Activated naive CD4-positive, alpha-beta T cell treated with Interleukin-2 at 50 U/mL for 16 hours (primary cell): ENCODE measurements at regions not wholly inside any gene's neighbourhood (a gene's known extent, or its start where the extent isn't known, plus 50 kb on each side); places are given as distances from the start of the nearest gene placed in this dataset.

Experiments
- DNase-seq: peaks from one replicate; pipeline ENCODE4 v3.0.0-alpha.2; 2020

- no peak for DNase-seq
Measured at GRCh38 chr4:100083289-100083688, 107.0 kb downstream of the DDIT4L start.

DNA sequence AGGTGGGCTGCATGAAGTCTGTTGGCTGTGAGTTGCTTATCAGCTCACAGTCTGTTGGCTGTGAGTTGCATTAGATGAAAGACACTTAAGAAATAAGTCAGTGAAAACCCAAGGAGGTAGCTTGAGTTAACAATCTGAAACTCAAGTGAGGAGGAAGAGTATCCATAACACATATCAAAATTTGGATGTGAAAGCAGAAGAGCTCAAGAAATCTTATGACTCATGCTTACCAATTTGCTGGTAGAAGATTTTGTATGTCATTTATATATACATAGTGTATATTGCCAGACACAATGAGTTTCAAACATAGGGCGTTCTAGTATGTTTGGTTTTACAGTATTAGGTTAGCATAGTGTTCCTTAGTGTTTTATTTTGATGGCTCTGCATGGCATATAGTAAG lies 107.4 kb downstream of the DDIT4L start:
- DNase-seq, result no peak

DNA sequence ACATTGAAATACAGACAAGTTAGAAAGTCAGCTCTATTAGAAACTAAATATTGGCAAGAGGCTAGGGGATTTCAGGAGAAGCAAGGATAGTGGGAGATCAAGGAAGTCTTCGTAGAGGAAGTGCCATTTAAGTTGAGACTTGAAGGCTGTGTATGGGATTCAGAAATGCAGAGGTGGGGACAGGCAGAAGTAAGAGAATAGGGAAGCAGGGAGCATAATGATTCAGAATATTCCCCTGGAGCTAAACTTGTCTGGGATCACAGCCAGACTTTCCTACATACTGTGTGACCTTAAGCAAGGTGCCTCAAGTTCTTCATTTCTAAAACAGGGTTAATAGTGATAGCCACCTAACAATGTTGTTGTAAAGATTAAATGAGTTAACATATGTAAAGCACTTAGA lies 108.8 kb downstream of the DDIT4L start:
- no peak for DNase-seq

- no peak for DNase-seq
Measured at GRCh38 chr4:100079264-100079663, 111.0 kb downstream of the DDIT4L start.

- no peak for DNase-seq
Measured at GRCh38 chr4:100076753-100077152, 113.5 kb downstream of the DDIT4L start.

DNA sequence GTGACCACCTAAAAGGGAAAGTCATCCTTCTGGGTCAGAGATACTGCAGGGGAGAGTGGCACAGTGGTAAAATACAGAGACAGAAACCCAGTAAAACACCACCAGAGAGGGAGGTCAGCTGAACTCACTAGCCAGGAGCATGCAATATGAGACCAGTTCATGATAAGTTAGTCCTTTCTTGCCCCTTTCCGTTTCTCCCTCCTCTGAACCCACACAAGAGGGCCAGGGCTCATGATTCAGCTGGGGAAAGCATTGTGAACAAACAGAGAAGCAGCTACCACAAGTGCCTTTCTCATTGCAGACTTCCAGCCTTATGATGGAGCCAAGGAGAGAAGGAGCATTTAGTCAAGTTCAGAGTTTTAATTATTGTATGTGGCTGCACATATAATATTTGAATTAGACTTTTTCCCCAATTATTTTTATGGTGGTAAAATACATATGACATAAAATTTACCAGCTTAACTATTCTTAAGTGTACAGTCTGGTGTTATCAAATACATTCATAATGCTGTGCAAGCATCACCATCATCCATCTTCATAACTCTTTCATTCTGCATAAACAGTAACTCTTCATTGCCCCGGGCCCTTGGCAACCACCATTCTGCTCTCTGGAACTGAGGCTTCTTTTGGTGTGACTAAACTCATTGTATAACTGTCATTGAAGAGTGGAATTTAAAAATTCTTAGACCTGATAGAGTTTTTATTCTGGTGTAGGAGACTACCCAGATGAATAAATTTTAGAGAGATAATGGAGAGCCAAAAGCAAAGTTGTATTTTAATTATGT lies 114.6 kb downstream of the DDIT4L start:
- no peak for DNase-seq

DNA sequence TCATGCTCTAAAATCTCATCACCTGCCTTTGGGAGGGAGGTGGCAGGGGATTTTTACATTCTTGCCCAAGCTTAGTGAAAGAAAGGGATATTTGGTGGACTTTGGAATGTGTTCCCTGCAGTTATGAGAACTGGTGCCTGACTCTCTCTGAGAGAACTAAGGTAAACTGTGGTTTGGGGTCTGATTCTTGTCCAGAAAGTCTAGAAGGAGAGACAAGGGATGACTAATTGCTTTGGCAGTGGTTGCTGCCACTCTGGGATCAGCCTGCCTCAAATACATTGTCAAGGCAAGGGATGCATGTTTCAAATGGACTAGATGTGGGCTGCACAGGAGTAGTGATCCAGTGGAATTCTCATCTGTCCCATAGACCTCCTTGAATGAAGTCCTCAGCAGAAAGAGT lies 115.2 kb downstream of the DDIT4L start:
- no peak for DNase-seq

- DNase-seq, result no peak
Measured at GRCh38 chr4:100071506-100071905, 118.8 kb downstream of the DDIT4L start.

GRCh38 chr4:100070868-100071267 lies 119.4 kb downstream of the DDIT4L start:
- DNase-seq, result no peak

DNA sequence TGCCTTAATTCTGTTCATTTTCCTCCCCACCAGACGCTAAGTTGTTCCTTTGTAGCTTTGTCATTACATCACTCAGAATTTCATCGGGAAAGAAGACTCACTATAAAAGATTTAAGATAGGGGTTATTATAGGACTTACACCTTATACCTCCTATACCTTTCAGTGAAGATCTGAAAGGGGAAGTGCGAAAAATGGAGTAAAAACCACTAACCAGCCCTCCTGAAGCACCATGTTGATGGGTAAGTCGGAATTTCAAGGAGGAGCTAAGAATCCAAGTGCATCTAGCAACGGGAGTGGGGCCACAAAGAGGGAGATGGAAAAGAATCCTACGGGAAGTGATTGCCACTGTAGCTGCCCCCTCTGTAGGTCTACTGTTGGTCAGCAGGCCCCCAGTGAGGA lies 119.1 kb upstream of the H2AZ1 start:
- no peak for DNase-seq

- no peak for DNase-seq
Measured at GRCh38 chr4:100067255-100067654, 117.2 kb upstream of the H2AZ1 start.

- no peak for DNase-seq
Measured at GRCh38 chr4:100063355-100063754, 113.3 kb upstream of the H2AZ1 start.

GRCh38 chr4:100062921-100063320 lies 112.8 kb upstream of the H2AZ1 start:
- no peak for DNase-seq

DNA sequence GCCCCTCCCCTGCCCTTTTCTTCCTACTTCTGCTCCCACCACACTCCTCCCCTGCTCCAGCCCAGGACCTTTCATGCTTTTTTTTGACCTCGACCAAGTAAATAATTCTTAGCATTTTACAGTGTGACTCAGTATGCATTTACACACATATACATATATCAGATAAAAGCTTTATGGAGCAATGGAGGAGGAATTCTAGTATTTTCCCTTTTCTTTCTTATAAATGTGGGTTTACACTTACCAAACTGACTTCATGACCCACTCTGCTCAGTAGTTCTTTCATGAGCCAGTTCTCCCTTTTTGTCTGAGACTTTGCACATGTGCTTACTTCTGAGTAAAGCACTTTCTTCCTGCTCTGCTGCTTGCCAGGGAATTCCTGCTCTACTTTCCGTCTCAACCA lies 111.8 kb upstream of the H2AZ1 start:
- no peak for DNase-seq

DNA sequence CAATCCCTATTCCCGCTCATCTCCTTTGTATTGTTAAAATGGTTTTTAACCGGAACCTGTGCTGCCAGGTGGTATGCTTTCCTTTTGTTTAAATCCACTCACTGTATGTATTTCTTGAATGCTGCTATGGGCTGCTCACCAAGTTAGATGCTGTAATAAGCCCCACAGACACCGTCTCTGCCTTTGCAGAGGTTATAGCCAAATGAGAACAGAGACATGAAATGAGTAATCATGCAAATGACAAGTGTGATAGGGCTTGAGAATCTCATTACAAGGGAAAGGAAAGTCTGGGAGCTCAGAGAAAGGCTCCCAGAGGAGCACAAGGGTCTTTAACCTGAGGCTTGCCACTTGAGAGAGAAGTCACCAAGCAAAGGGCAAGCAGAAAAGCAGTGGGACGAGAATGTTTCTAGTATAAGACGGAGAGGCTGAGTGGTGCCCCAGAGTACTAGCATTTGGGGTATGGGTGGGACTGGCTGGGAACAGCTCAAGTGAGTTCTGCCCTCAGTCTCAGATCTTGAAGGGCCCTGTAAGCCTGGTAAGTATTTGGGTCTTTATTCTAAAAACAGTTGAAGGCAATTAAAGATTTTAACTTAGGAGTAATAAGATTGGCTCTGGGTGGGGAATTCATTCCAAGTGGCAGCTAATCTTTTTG lies 110.8 kb upstream of the H2AZ1 start:
- DNase-seq, result no peak

GRCh38 chr4:100059467-100059866 lies 109.4 kb upstream of the H2AZ1 start:
- DNase-seq, result no peak

DNA sequence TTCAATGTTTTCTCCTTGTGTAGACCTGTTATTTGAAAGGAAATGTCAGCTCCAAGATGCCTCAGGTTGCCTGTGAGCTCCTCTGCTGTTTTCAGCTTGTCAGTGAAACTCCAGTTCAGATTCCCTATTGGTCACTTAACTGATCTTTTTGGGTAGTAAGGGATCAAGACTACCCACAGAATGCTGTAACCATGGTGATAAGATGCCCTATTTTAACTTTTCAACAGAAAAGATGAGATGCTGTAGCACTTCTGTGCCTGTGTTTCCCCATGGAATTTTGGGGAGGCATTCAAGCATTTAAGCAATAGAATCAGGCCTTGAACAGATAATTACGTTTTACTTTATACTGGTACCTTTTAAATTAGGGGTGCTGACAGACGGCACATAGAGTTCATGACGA lies 106.6 kb upstream of the H2AZ1 start:
- no peak for DNase-seq

- no peak for DNase-seq
Measured at GRCh38 chr4:100054071-100054470, 104.0 kb upstream of the H2AZ1 start.

GRCh38 chr4:100049872-100050271 lies 99.8 kb upstream of the H2AZ1 start:
- DNase-seq, result no peak

GRCh38 chr4:100042711-100043110 lies 92.6 kb upstream of the H2AZ1 start:
- DNase-seq, result no peak

DNA sequence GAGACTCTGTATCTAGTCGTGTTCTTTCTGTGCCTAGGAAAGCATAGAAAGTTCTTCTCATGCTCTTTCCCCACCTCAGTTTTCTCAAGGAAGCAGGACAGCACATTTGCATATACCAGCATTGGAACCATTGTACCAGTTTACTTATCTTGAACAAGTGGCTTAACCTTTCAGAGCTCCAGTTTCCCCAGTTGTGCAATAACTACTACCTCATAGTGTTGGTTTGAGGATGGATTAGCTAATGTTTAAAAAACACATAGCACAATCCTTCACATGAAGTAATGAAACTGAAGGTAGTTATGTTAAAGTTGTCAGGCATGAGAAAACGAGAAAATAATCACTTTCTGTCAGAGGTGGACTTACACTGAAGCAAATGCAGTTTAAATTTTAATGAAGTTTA lies 92.2 kb upstream of the H2AZ1 start:
- no peak for DNase-seq

GRCh38 chr4:100041646-100042045 lies 91.6 kb upstream of the H2AZ1 start:
- DNase-seq, result no peak

DNA sequence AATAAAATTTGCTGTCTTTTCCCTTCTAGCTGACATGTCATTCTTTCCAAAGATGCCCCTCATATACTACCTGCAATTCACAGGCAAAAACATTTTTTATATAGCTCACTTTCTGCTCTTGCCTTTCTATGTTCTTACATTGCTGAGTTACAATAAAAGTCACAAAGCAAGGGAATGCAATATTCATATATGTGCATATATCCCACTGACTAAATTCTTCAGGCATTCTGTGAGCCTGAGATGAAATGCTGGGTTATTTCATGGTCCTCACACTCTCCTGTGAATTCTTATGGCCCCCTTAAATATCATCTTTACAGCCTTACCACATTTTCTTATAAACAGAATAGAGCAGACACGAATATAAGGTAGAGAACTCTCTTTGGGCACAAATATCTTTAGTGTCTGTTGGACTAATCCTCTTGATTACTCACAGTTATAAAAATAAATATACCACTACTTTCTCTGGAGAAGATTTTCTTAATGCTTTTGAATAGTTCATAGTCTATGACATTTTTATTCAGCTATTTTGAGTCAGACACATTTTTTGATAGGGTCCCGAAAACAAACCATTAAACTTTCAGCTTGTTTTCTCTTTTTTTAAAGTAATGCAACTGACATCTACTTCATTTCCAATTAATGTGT lies 84.1 kb upstream of the H2AZ1 start:
- DNase-seq, result no peak

GRCh38 chr4:100026066-100026465 lies 76.0 kb upstream of the H2AZ1 start:
- DNase-seq, result no peak
